Ishikawa (cell line): ENCODE measurements at regions not wholly inside any gene's neighbourhood (a gene's known extent, or its start where the extent isn't known, plus 50 kb on each side); places are given as distances from the start of the nearest gene placed in this dataset.

Experiments
- CEBPB ChIP-seq: IDR thresholded peaks from 2 replicates; pipeline ENCODE4 v1.6.1; 2012
- TAF1 ChIP-seq: IDR thresholded peaks from 2 replicates; pipeline ENCODE4 v1.6.1; 2012; ENCODE audit warnings: low read depth, mild to moderate bottlenecking
- TF ChIP-seq, protein P1 (sequence below): IDR thresholded peaks from 2 replicates; pipeline ENCODE4 v1.6.1; 2012

DNA sequence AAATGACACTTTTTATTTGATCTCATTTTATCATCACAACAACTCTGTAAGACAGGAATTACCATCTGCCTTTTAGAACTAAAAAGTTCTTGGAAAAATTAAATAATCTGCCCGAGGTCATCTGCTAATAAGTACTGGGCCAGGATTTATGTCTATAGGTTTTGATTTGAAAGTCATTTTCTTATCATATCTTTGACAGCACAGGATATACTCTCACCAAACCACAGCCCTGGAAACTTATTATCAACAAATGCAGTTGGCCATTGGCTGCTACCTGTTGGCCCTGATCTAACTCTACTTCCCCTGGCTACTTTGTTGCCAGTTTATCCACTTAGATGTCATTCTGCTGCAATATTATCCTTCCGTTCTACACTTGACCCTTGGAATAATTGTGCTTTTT, 354.6 kb downstream of the RAD51AP2 start:
- TF ChIP-seq CEBPB (no peak), TAF1 (no peak)
- TF ChIP-seq, protein P1, sequence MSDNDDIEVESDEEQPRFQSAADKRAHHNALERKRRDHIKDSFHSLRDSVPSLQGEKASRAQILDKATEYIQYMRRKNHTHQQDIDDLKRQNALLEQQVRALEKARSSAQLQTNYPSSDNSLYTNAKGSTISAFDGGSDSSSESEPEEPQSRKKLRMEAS = no peak
